Muscle layer of duodenum (tissue), 2 donors: ENCODE measurements at regions not wholly inside any gene's neighbourhood (a gene's known extent, or its start where the extent isn't known, plus 50 kb on each side); places are given as distances from the start of the nearest gene placed in this dataset.

Source experiments
- H3K27ac ChIP-seq: one replicate; pipeline ENCODE4 v1.7.0; 2013; ENCODE audit warnings: mild to moderate bottlenecking, low read length
- H3K27me3 ChIP-seq: one replicate; pipeline ENCODE4 v1.7.0; 2013; ENCODE audit warnings: low read depth, mild to moderate bottlenecking, control low read depth, low read length
- H3K36me3 ChIP-seq, 2 donors: one replicate each; pipeline ENCODE4 v1.7.0; 2013; ENCODE audit warnings: low read length in 2 of 2, control low read depth in 1 of 2, mild to moderate bottlenecking in 1 of 2; ENCODE audit not compliant: insufficient read depth in 2 of 2, control insufficient read depth in 1 of 2
- H3K4me1 ChIP-seq, 2 donors: one replicate each; pipeline ENCODE4 v1.7.0; 2013; ENCODE audit warnings: low read length in 2 of 2, mild to moderate bottlenecking in 2 of 2, control low read depth in 1 of 2, moderate library complexity in 1 of 2; ENCODE audit not compliant: insufficient read depth in 2 of 2, control insufficient read depth in 1 of 2
- H3K4me3 ChIP-seq, 2 donors: one replicate each; pipeline ENCODE4 v1.7.0; 2013; ENCODE audit warnings: low read length in 2 of 2, low read depth in 1 of 2, mild to moderate bottlenecking in 1 of 2
- H3K9me3 ChIP-seq, 2 donors: one replicate each; pipeline ENCODE4 v1.7.0; 2013; ENCODE audit warnings: low read length in 2 of 2, control low read depth in 1 of 2, mild to moderate bottlenecking in 1 of 2; ENCODE audit not compliant: control insufficient read depth in 1 of 2
- donor health status: healthy.

DNA sequence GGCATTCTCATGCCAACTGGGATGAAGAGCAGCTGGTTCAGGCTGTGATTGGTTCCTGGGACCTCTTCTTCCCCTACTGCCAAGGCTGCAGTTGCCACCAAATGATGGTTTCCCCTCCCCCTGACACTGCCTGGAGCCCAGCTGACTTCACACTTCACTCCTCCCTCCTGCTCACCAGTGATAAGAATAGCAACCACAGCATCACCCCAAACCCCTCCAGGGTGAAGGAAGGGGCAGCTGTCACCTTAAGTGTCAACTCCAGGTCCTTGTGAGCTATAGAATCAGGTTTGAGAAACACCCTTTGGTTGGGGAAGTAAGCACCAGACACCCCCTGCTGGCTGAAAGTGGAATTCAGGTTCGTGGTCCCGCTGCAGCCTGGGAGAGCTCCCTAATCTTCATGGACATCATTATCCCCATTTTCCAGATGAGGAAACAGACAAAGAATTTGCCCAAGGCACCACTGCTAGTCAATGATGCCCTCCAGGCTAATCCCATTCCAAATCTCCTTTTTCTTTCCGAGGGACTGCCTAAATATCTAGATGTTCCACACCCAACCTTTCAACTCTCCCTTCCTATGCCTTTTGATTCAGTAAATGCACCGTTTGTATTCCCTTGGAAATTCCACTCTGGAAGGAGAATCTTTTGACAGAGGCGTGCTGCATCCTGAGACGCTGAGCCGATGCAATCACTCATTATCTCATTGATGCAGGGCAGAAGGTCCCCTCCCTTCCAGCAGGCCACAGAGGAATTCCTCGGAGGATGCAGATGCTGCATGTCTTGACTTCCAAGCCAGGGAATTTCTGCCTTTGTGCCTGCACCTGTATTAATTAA, 50.6 kb upstream of the UQCRFS1 start:
- H3K9me3 ChIP-seq: no peaks in the 10 kb centered on the region
- H3K4me3 ChIP-seq: no peak overlapping the region
- H3K27ac ChIP-seq: no peak overlapping the region
- H3K36me3 ChIP-seq: no peaks in the 10 kb centered on the region
- H3K4me1 ChIP-seq: no peaks in the 10 kb centered on the region
- H3K27me3 ChIP-seq: no peaks in the 10 kb centered on the region

GRCh38 chr19:29264897-29265296, 51.9 kb upstream of the UQCRFS1 start:
- no peaks in the 10 kb centered on the region for H3K27me3 ChIP-seq

GRCh38 chr19:29265436-29265835, 52.5 kb upstream of the UQCRFS1 start:
- Histone ChIP-seq H3K36me3 (no peaks in the 10 kb centered on the region), H3K27me3 (no peaks in the 10 kb centered on the region), H3K4me1 (no peaks in the 10 kb centered on the region)

More at GRCh38 chr19:29264897-29265296, 51.9 kb upstream of the UQCRFS1 start:
- no peak overlapping the region for H3K4me3 ChIP-seq
- H3K9me3 ChIP-seq: no peaks in the 10 kb centered on the region
- no peak overlapping the region for H3K27ac ChIP-seq
- H3K36me3 ChIP-seq: no peaks in the 10 kb centered on the region
- no peaks in the 10 kb centered on the region for H3K4me1 ChIP-seq

GRCh38 chr19:29266001-29266400, 53.0 kb upstream of the UQCRFS1 start:
- Histone ChIP-seq H3K27ac (no peak overlapping the region), H3K4me1 (no peaks in the 10 kb centered on the region), H3K9me3 (no peaks in the 10 kb centered on the region), H3K36me3 (no peaks in the 10 kb centered on the region), H3K27me3 (no peaks in the 10 kb centered on the region), H3K4me3 (no peak overlapping the region)

More at GRCh38 chr19:29265436-29265835, 52.5 kb upstream of the UQCRFS1 start:
- Histone ChIP-seq H3K4me3 (no peak overlapping the region), H3K27ac (no peak overlapping the region), H3K9me3 (no peaks in the 10 kb centered on the region)

- no peak overlapping the region for H3K4me3 ChIP-seq
- no peaks in the 10 kb centered on the region for H3K27me3 ChIP-seq
- no peaks in the 10 kb centered on the region for H3K36me3 ChIP-seq
- H3K27ac ChIP-seq: no peak overlapping the region
- H3K4me1 ChIP-seq: no peaks in the 10 kb centered on the region
- no peaks in the 10 kb centered on the region for H3K9me3 ChIP-seq
Measured at GRCh38 chr19:29266603-29267002, 53.7 kb upstream of the UQCRFS1 start.

DNA sequence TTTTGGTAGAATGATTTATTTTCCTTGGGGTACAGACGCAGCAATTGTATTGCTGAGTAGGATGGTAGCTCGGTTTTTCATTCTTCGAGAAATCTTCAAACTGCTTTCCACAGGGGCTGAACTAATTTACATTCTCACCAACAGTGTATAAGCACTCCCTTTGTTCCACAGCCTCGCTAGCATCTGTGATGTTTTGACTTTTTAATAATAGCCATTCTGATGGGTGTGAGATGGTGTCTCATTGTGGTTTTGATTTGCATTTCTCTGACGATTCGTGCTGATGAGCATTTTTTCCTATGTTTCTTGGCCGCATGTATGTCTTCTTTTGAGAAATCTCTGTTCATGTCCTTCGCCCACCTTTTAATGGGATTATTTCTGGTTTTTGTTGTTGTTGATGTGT, 54.8 kb upstream of the UQCRFS1 start:
- no peaks in the 10 kb centered on the region for H3K4me1 ChIP-seq
- no peak overlapping the region for H3K4me3 ChIP-seq
- no peaks in the 10 kb centered on the region for H3K27me3 ChIP-seq
- H3K36me3 ChIP-seq: no peaks in the 10 kb centered on the region
- H3K9me3 ChIP-seq: no peaks in the 10 kb centered on the region
- H3K27ac ChIP-seq: no peak overlapping the region

GRCh38 chr19:29268103-29268502, 55.2 kb upstream of the UQCRFS1 start:
- no peak overlapping the region for H3K4me3 ChIP-seq
- H3K9me3 ChIP-seq: no peaks in the 10 kb centered on the region
- H3K27me3 ChIP-seq: no peaks in the 10 kb centered on the region
- H3K4me1 ChIP-seq: no peaks in the 10 kb centered on the region
- H3K27ac ChIP-seq: no peak overlapping the region
- no peaks in the 10 kb centered on the region for H3K36me3 ChIP-seq

DNA sequence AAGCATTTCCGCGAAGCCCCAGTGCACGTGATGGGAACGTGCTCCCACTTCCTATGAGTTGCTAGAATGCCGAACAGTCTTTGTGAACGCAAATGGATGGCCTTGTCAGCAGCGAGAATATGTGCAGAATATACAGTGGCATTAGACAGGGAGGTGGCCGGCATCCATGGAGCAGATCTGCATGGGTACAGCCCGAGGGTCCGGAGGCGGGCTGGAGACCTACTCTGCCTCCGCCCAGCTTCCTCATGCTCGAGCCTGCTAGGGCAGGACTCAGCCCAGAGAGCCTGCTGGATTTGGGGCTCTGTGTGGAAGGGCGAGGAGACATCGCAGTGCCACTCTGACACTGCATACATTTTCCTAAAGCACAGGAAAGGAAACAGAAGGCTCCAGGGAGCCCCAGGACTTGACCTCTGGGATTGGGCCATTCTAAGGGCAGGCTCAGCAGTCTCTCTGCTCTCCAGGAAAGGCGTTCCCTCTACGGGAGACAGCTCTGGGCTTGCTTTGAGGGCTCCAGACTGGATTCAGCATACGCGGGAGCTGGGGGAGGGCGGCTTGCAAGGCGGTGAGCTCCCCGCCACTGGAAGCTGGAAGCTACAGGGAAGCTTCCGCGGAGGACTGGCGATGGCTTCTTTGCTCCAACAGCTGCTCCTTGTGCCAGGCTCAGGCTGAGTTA, 55.9 kb upstream of the UQCRFS1 start:
- H3K4me3 ChIP-seq: no peak overlapping the region
- H3K27ac ChIP-seq: no peak overlapping the region
- H3K36me3 ChIP-seq: no peaks in the 10 kb centered on the region
- no peaks in the 10 kb centered on the region for H3K9me3 ChIP-seq
- no peaks in the 10 kb centered on the region for H3K4me1 ChIP-seq
- H3K27me3 ChIP-seq: no peaks in the 10 kb centered on the region

DNA sequence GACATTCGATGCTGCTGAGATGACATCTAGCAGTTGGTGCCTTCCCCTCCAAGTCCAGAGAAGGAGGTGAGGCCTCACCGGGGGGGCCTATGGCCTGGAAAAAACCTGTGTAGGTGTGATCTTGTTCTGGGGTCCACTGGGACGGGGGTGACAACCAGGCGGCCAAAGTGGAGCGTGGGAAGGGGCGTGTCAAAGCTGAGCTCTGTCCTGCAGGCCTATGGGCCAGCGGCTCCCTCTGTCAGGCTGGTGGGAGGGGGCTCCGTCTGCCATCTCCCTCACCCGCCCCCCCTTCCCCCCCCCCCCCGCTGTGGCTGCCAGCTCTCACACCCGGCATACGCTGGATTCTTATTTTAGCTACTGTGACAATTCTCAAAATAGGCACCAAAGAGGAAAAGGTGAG, 56.7 kb upstream of the UQCRFS1 start:
- Histone ChIP-seq H3K9me3 (no peaks in the 10 kb centered on the region), H3K4me1 (no peaks in the 10 kb centered on the region), H3K36me3 (no peaks in the 10 kb centered on the region), H3K27me3 (no peaks in the 10 kb centered on the region), H3K27ac (no peak overlapping the region), H3K4me3 (no peak overlapping the region)

- H3K36me3 ChIP-seq: no peaks in the 10 kb centered on the region
- H3K27me3 ChIP-seq: no peaks in the 10 kb centered on the region
- no peaks in the 10 kb centered on the region for H3K9me3 ChIP-seq
- no peak overlapping the region for H3K27ac ChIP-seq
- H3K4me1 ChIP-seq: no peaks in the 10 kb centered on the region
- H3K4me3 ChIP-seq: no peak overlapping the region
Measured at GRCh38 chr19:29271341-29271740, 58.4 kb upstream of the UQCRFS1 start.

- no peaks in the 10 kb centered on the region for H3K36me3 ChIP-seq
- no peaks in the 10 kb centered on the region for H3K9me3 ChIP-seq
- no peaks in the 10 kb centered on the region for H3K4me1 ChIP-seq
Measured at GRCh38 chr19:29271911-29272310, 59.0 kb upstream of the UQCRFS1 start.

More at GRCh38 chr19:29271911-29272310, 59.0 kb upstream of the UQCRFS1 start:
- Histone ChIP-seq H3K4me3 (no peak overlapping the region), H3K27ac (no peak overlapping the region), H3K27me3 (no peaks in the 10 kb centered on the region)
